IMR-90 (cell line): ENCODE measurements at regions not wholly inside any gene's neighbourhood (a gene's known extent, or its start where the extent isn't known, plus 50 kb on each side); places are given as distances from the start of the nearest gene placed in this dataset.

ENCODE experiments used
- ATAC-seq: fragments of 200-7000 bp; cut with Tn5 transposase; 2 replicates; pipeline ENCODE4 v1.9.1; 2020; ENCODE audit warnings: low read depth, mild to moderate bottlenecking, moderate library complexity
- BruUV-seq: library from RNA; stranded (reverse); fragments of 400-500 nt; replicated peaks from 2 replicates; lab custom pipeline; 2021; lab: Mats Ljungman, UMichigan
- CTCF ChIA-PET: fragments of 300-600 bp; formaldehyde crosslinking; extraction: SDS; loops from one replicate; lab custom pipeline; 2021; ENCODE audit warnings: antibody characterized with exemption; lab: Yijun Ruan, JAX
- POLR2A ChIA-PET: fragments of 300-600 bp; sonication (Branson Sonifier 250); formaldehyde crosslinking; loops from one replicate; lab custom pipeline; 2022; ENCODE audit warnings: antibody characterized with exemption; ENCODE audit not compliant: unreplicated experiment; lab: Charles Lee
- DNase-seq: peaks from one replicate; pipeline ENCODE4 v3.0.0; 2013
- H2AFZ ChIP-seq: replicated peaks from 2 replicates; pipeline ENCODE3; 2013; ENCODE audit warnings: low read length, mild to moderate bottlenecking; ENCODE audit not compliant: poor library complexity
- H2AK5ac ChIP-seq: 2 replicates; pipeline ENCODE4 v1.6.1; 2013; ENCODE audit warnings: low read depth, low read length, inconsistent platforms
- H2AK9ac ChIP-seq: replicated peaks from 2 replicates; pipeline ENCODE3; 2013; ENCODE audit warnings: mild to moderate bottlenecking, low read depth, low read length, moderate library complexity; ENCODE audit not compliant: poor library complexity
- H2BK120ac ChIP-seq: 2 replicates; pipeline ENCODE4 v1.6.1; 2013; ENCODE audit warnings: low read depth, low read length, inconsistent platforms
- H2BK15ac ChIP-seq: 3 replicates; pipeline ENCODE4 v1.6.1; 2013; ENCODE audit warnings: low read depth, low read length, inconsistent platforms
- H2BK20ac ChIP-seq: 2 replicates; pipeline ENCODE4 v1.6.1; 2013; ENCODE audit warnings: low read depth, mild to moderate bottlenecking, inconsistent platforms, low read length, moderate library complexity
- H2BK5ac ChIP-seq: 2 replicates; pipeline ENCODE4 v1.6.1; 2013; ENCODE audit warnings: mild to moderate bottlenecking, low read depth, low read length, inconsistent platforms; ENCODE audit not compliant: poor library complexity, severe bottlenecking
- H3K14ac ChIP-seq: replicated peaks from 2 replicates; pipeline ENCODE4 v1.6.1; 2013; ENCODE audit warnings: low read depth, low read length, inconsistent platforms
- H3K18ac ChIP-seq: 2 replicates; pipeline ENCODE4 v1.6.1; 2013; ENCODE audit warnings: low read depth, low read length, control low read depth
- H3K23ac ChIP-seq: 2 replicates; pipeline ENCODE4 v1.6.1; 2013; ENCODE audit warnings: low read depth, low read length, inconsistent platforms
- H3K27ac ChIP-seq: 2 replicates; pipeline ENCODE4 v1.5.1; 2013; ENCODE audit warnings: mild to moderate bottlenecking, control low read depth, low read length; ENCODE audit not compliant: insufficient read depth
- H3K27me3 ChIP-seq: 2 replicates; pipeline ENCODE4 v1.6.1; 2013; ENCODE audit warnings: low read length; ENCODE audit not compliant: control insufficient read depth, insufficient read depth
- H3K36me3 ChIP-seq: 2 replicates; pipeline ENCODE4 v1.6.1; 2013; ENCODE audit warnings: low read length, mixed read lengths; ENCODE audit not compliant: control insufficient read depth, insufficient read depth
- H3K4ac ChIP-seq: 2 replicates; pipeline ENCODE4 v1.6.1; 2013; ENCODE audit warnings: low read depth, low read length, inconsistent platforms
- H3K4me1 ChIP-seq: 2 replicates; pipeline ENCODE4 v1.6.1; 2013; ENCODE audit warnings: low read length, mixed read lengths; ENCODE audit not compliant: control insufficient read depth, insufficient read depth
- H3K4me2 ChIP-seq: 2 replicates; pipeline ENCODE4 v1.6.1; 2013; ENCODE audit warnings: low read depth, mild to moderate bottlenecking, control low read depth, low read length, moderate library complexity
- H3K4me3 ChIP-seq: 2 replicates; pipeline ENCODE4 v1.5.1; 2013; ENCODE audit warnings: low read depth, mild to moderate bottlenecking, control low read depth, low read length, moderate library complexity; ENCODE audit not compliant: insufficient read depth
- H3K56ac ChIP-seq: 2 replicates; pipeline ENCODE4 v1.6.1; 2013; ENCODE audit warnings: low read length, inconsistent platforms; ENCODE audit not compliant: insufficient read depth; ENCODE audit errors: extremely low read depth
- H3K79me1 ChIP-seq, 2 experiments: 2 replicates each; pipeline ENCODE4 v1.6.1; 2013; ENCODE audit warnings: low read length in 2 of 2, inconsistent platforms in 1 of 2, low read depth in 1 of 2
- H3K9ac ChIP-seq: 2 replicates; pipeline ENCODE4 v1.6.1; 2013; ENCODE audit warnings: low read depth, low read length, control low read depth
- H3K9me1 ChIP-seq: 2 replicates; pipeline ENCODE4 v1.6.1; 2013; ENCODE audit warnings: low read length, inconsistent platforms; ENCODE audit not compliant: insufficient read depth
- H3K9me3 ChIP-seq: 2 replicates; pipeline ENCODE4 v1.6.1; 2013; ENCODE audit warnings: low read length; ENCODE audit not compliant: control insufficient read depth, insufficient read depth
- H4K20me1 ChIP-seq: 2 replicates; pipeline ENCODE4 v1.6.1; 2013; ENCODE audit warnings: low read length, inconsistent platforms; ENCODE audit not compliant: insufficient read depth
- H4K5ac ChIP-seq: 2 replicates; pipeline ENCODE4 v1.6.1; 2013; ENCODE audit warnings: mild to moderate bottlenecking, low read depth, low read length, control low read depth
- H4K8ac ChIP-seq, 2 experiments: 2 replicates each; pipeline ENCODE4 v1.6.1; 2013; ENCODE audit warnings: low read depth in 2 of 2, low read length in 2 of 2, control low read depth in 1 of 2, inconsistent platforms in 1 of 2
- H4K91ac ChIP-seq: 2 replicates; pipeline ENCODE4 v1.6.1; 2013; ENCODE audit warnings: low read depth, low read length, inconsistent platforms; ENCODE audit not compliant: insufficient read depth
- BHLHE40 ChIP-seq: fragments of 150-350 bp; IDR thresholded peaks from 2 replicates; pipeline ENCODE4 v1.6.1; 2016; ENCODE audit warnings: mild to moderate bottlenecking, low read depth, low read length
- CEBPB ChIP-seq: IDR thresholded peaks from 2 replicates; pipeline ENCODE4 v1.6.1; 2012; ENCODE audit warnings: low read depth, low read length, improper control_type of control experiment
- CHD1 ChIP-seq: IDR thresholded peaks from 2 replicates; pipeline ENCODE4 v1.6.1; 2012; ENCODE audit warnings: low read depth, low read length, improper control_type of control experiment
- CTCF ChIP-seq: conservative IDR thresholded peaks from 2 replicates; pipeline ENCODE4 v1.5.1; 2012; ENCODE audit warnings: mild to moderate bottlenecking, low read depth, low read length, improper control_type of control experiment
- FOS ChIP-seq: fragments of 150-350 bp; IDR thresholded peaks from 2 replicates; pipeline ENCODE4 v1.6.1; 2016; ENCODE audit warnings: low read depth, low read length
- MAFK ChIP-seq: IDR thresholded peaks from 2 replicates; pipeline ENCODE4 v1.6.1; 2012; ENCODE audit warnings: low read depth, low read length, improper control_type of control experiment
- MAZ ChIP-seq: IDR thresholded peaks from 2 replicates; pipeline ENCODE4 v1.6.1; 2012; ENCODE audit warnings: low read depth, mild to moderate bottlenecking, low read length, improper control_type of control experiment, moderate library complexity, borderline replicate concordance
- MXI1 ChIP-seq: IDR thresholded peaks from 2 replicates; pipeline ENCODE4 v1.6.1; 2012; ENCODE audit warnings: low read depth, mild to moderate bottlenecking, low read length, moderate library complexity, borderline replicate concordance
- NFE2L2 ChIP-seq: fragments of 150-350 bp; IDR thresholded peaks from 2 replicates; pipeline ENCODE4 v1.6.1; 2016; ENCODE audit warnings: low read depth, mild to moderate bottlenecking, low read length
- POLR2A ChIP-seq: IDR thresholded peaks from 2 replicates; pipeline ENCODE4 v1.6.1; 2012; ENCODE audit warnings: mild to moderate bottlenecking, low read depth, low read length
- RAD21 ChIP-seq: IDR thresholded peaks from 2 replicates; pipeline ENCODE4 v1.6.1; 2012; ENCODE audit warnings: low read length, improper control_type of control experiment
- RCOR1 ChIP-seq: IDR thresholded peaks from 2 replicates; pipeline ENCODE4 v1.6.1; 2012; ENCODE audit warnings: mild to moderate bottlenecking, low read length, improper control_type of control experiment; ENCODE audit not compliant: insufficient replicate concordance
- USF2 ChIP-seq: fragments of 150-350 bp; IDR thresholded peaks from 2 replicates; pipeline ENCODE4 v1.6.1; 2017; ENCODE audit warnings: mild to moderate bottlenecking, antibody characterized with exemption, low read length, low read depth
- dilution Hi-C: fragments of 300-500 bp; cut with HindIII; formaldehyde crosslinking; loops from one replicate; pipeline ENCODE4 v1.14.3; 2018; ENCODE audit warnings: low sequenced_read_pairs; ENCODE audit not compliant: unreplicated experiment
- in situ Hi-C: fragments of 300-500 bp; cut with MboI; formaldehyde crosslinking; loops from 3 replicates; pipeline ENCODE4 v1.14.3; 2019; ENCODE audit warnings: low sequenced_read_pairs, inconsistent platforms, mixed read lengths
- intact Hi-C: fragments of 100-400 bp; cut with micrococcal nuclease; formaldehyde crosslinking; loops from 2 replicates; pipeline ENCODE4 v1.10.0; 2022
- TF ChIP-seq, protein P1 (sequence below): fragments of 150-350 bp; IDR thresholded peaks from 2 replicates; pipeline ENCODE4 v1.6.1; 2016; ENCODE audit warnings: low read depth, mild to moderate bottlenecking, low read length, moderate library complexity, borderline replicate concordance

DNA sequence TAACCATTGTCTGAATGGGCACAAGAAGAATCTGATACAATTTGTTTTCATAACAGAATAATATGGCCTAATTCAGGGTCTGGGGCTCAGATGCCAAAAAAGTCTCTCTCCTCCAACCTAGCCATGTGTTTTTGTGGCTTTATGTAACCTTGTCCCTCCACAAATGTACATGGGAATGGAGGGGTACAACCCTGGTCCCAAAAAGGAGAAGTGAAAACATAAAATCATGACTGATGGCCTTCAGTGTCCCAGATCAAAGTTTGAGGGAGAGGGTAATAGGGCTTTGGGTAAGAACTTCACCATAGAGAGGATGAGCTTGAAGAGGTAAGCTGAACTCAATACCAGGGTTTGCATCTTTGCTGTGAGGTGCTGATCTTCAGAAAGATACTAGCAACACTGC lies 136.3 kb upstream of the BACH2 start:
- no peak overlapping the region for H3K18ac ChIP-seq
- no peak overlapping the region for H4K91ac ChIP-seq
- H2AFZ ChIP-seq: no peak overlapping the region
- ChIA-PET CTCF (no interaction called here), POLR2A (no interaction called here)
- no peak for TF ChIP-seq CEBPB
- TF ChIP-seq MAFK: no peak
- no peak for TF ChIP-seq CTCF
- no peak for TF ChIP-seq RCOR1
- no peak for TF ChIP-seq NFE2L2
- TF ChIP-seq, protein P1, sequence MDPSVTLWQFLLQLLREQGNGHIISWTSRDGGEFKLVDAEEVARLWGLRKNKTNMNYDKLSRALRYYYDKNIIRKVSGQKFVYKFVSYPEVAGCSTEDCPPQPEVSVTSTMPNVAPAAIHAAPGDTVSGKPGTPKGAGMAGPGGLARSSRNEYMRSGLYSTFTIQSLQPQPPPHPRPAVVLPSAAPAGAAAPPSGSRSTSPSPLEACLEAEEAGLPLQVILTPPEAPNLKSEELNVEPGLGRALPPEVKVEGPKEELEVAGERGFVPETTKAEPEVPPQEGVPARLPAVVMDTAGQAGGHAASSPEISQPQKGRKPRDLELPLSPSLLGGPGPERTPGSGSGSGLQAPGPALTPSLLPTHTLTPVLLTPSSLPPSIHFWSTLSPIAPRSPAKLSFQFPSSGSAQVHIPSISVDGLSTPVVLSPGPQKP: no peak
- TF ChIP-seq MXI1: no peak
- no peak for TF ChIP-seq CHD1
- TF ChIP-seq MAZ: no peak
- no peak for TF ChIP-seq POLR2A
- no peak for TF ChIP-seq USF2
- no peak for TF ChIP-seq FOS
- no peak for TF ChIP-seq BHLHE40
- TF ChIP-seq RAD21: no peak
- no peak overlapping the region for H2AK5ac ChIP-seq
- H3K9me3 ChIP-seq: no peaks in the 10 kb centered on the region
- no peak overlapping the region for H3K14ac ChIP-seq
- no peak overlapping the region for H2BK120ac ChIP-seq
- DNase-seq (no peak), ATAC-seq (no peak)
- H3K4me3 ChIP-seq: no peak overlapping the region
- dilution Hi-C loops: no loop called here
- no peak overlapping the region for H4K5ac ChIP-seq
- no TSS peak for BruUV-seq
- H2BK15ac ChIP-seq: no peak overlapping the region
- H3K4me2 ChIP-seq: no peak overlapping the region
- no peaks in the 10 kb centered on the region for H3K36me3 ChIP-seq
- no peak overlapping the region for H2AK9ac ChIP-seq
- H4K20me1 ChIP-seq: no peaks in the 10 kb centered on the region
- no peak overlapping the region for H3K56ac ChIP-seq
- no peak overlapping the region for H3K9ac ChIP-seq
- no peak overlapping the region for H3K27ac ChIP-seq
- H2BK20ac ChIP-seq: no peak overlapping the region
- intact Hi-C loops: no loop called here
- H3K9me1 ChIP-seq: no peaks in the 10 kb centered on the region
- H3K79me1 ChIP-seq: no peaks in the 10 kb centered on the region
- in situ Hi-C loops: no loop called here
- no peaks in the 10 kb centered on the region for H3K4me1 ChIP-seq
- H3K4ac ChIP-seq: no peak overlapping the region
- H3K23ac ChIP-seq: no peak overlapping the region
- H2BK5ac ChIP-seq: no peak overlapping the region
- H4K8ac ChIP-seq: no peak overlapping the region
- H3K27me3 ChIP-seq: no peaks in the 10 kb centered on the region
